ENCODE measurements at regions not wholly inside any gene's neighbourhood (a gene's known extent, or its start where the extent isn't known, plus 50 kb on each side); places are given as distances from the start of the nearest gene placed in this dataset.
"Not testable (repeated sequence)": the region's sequence is repeated elsewhere in the genome, so short reads cannot be mapped to it uniquely, and the experiment has no call there.

DNA sequence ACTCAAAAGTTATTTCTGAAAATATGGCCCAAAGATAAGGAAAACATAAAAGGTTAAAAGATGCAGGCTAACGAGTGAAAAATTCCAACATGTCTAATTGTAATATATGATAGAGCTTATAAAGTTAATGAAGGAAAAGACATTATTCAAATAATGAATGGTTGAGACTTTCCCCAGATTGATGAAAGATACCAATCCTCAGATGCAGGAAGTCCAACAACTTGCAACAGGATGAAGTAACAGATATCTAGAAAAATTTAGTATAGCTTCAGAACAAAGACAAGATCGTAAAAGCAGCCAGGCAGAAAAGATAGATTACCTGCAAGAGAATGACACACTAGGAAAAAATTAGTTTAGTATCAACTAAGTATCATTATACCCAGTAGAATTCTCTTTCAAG is 546.4 kb upstream of the PPP2R3A start:
- H3K36me3 ChIP-seq (ENCODE audit: insufficient read depth, low read length) = no peaks in the 10 kb centered on the region
- H3K9ac ChIP-seq (ENCODE audit: insufficient read length) = no peak overlapping the region
- no peak overlapping the region for H3K4me3 ChIP-seq
- no peak for DNase-seq (ENCODE audit: low read depth, low spot score)
- H3K27ac ChIP-seq = no peak overlapping the region
- TF ChIP-seq POLR2AphosphoS5 (IDR thresholded peaks at IDR 0.05; ENCODE audit: borderline replicate concordance, low read depth, low read length) (no peak), FOXP2 (optimal IDR thresholded peaks at IDR 0.05; ENCODE audit: control extremely low read depth, extremely low read length, insufficient read depth) (no peak), EZH2 (IDR thresholded peaks at IDR 0.05) (no peak)
- H3K9me3 ChIP-seq (ENCODE audit: low read depth, low read length) = no peaks in the 10 kb centered on the region

DNA sequence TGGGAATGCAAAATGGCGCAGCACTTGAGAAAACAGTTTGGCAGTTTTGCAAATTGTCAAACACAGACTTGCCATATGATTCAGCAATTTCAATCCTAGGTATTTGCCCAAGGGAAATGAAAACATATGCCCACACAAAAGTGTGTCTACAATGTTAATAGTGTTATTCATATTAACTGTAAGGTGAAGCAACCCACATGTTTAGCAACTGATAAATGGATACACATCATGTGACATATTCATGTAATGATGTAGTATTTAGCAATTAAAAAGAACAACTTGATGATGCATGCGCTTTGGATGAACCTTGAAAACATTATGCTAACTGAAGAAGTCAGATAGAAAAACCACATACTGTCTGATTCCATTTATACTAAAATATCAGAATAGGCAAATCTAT is 539.0 kb upstream of the PPP2R3A start:
- H3K27ac ChIP-seq = no peak overlapping the region
- no peak overlapping the region for H3K4me3 ChIP-seq
- no peak overlapping the region for H3K9ac ChIP-seq (ENCODE audit: insufficient read length)
- DNase-seq (ENCODE audit: low read depth, low spot score) = no peak
- no peaks in the 10 kb centered on the region for H3K9me3 ChIP-seq (ENCODE audit: low read depth, low read length)
- TF ChIP-seq POLR2AphosphoS5 (IDR thresholded peaks at IDR 0.05; ENCODE audit: borderline replicate concordance, low read depth, low read length) = no peak
- TF ChIP-seq EZH2 (IDR thresholded peaks at IDR 0.05) = no peak
- TF ChIP-seq FOXP2 (optimal IDR thresholded peaks at IDR 0.05; ENCODE audit: control extremely low read depth, extremely low read length, insufficient read depth) = no peak
- H3K36me3 ChIP-seq (ENCODE audit: insufficient read depth, low read length) = no peaks in the 10 kb centered on the region

DNA sequence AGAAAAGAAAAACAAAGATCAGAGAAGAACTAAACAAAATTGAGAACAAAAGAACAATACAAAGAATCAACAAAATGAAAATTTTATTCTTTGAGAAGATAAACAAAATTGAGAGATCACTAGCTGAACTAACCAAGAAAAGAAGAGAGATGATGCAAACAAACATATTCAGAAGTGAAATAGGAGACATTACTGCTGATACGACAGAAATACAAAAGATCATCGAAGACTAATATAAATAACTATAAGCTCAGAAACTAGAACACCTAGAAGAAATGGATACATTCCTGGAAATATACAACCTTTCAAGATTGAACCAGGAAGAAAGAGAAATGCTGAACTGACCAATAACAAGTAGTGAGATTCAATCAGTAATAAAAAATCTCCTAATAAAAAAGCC is 533.1 kb upstream of the PPP2R3A start:
- Histone ChIP-seq H3K9ac (ENCODE audit: insufficient read length) (no peak overlapping the region), H3K36me3 (ENCODE audit: insufficient read depth, low read length) (no peaks in the 10 kb centered on the region), H3K4me3 (no peak overlapping the region), H3K9me3 (ENCODE audit: low read depth, low read length) (no peaks in the 10 kb centered on the region), H3K27ac (no peak overlapping the region)
- no peak for TF ChIP-seq FOXP2 (optimal IDR thresholded peaks at IDR 0.05; ENCODE audit: control extremely low read depth, extremely low read length, insufficient read depth)
- no peak for TF ChIP-seq EZH2 (IDR thresholded peaks at IDR 0.05)
- TF ChIP-seq POLR2AphosphoS5 (IDR thresholded peaks at IDR 0.05; ENCODE audit: borderline replicate concordance, low read depth, low read length) = no peak
- no peak for DNase-seq (ENCODE audit: low read depth, low spot score)

DNA sequence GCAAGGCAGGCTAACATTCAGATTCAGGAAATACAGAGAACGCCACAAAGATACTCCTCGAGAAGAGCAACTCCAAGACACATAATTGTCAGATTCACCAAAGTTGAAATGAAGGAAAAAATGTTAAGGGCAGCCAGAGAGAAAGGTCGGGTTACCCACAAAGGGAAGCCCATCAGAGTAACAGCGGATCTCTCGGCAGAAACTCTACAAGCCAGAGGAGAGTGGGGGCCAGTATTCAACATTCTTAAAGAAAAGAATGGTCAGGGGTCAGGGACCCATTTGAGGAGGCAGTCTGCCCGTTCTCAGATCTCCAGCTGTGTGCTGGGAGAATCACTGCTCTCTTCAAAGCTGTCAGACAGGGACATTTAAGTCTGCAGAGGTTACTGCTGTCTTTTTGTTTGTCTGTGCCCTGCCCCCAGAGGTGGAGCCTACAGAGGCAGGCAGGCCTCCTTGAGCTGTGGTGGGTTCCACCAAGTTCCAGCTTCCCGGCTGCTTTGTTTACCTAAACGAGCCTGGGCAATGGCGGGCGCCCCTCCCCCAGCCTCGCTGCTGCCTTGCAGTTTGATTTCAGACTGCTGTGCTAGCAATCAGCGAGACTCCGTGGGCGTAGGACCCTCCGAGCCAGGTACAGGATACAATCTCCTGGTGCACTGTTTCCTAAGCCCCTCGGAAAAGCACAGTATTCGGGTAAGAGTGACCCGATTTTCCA is 526.5 kb upstream of the PPP2R3A start:
- peak overlapping the region; percentile 55 for H3K4me3 ChIP-seq
- not testable (repeated sequence) for H3K9me3 ChIP-seq (ENCODE audit: low read depth, low read length); H3K27ac ChIP-seq; H3K9ac ChIP-seq (ENCODE audit: insufficient read length); DNase-seq (ENCODE audit: low read depth, low spot score); H3K36me3 ChIP-seq (ENCODE audit: insufficient read depth, low read length)

DNA sequence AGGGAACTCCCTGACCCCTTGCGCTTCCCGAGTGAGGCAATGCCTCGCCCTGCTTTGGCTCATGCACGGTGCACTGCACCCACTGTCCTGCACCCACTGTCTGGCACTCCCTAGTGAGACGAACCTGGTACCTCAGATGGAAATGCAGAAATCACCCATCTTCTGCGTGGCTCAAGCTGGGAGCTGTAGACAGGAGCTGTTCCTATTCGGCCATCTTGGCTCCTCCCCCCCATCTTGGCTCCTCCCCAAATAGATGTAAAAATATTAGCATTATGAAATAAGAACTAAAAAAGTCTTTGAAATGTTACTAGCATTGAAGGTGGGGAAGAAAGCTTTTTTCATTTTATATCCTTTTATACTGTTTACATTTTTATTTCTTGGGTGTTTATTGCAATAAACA is 525.9 kb upstream of the PPP2R3A start:
- DNase-seq (ENCODE audit: low read depth, low spot score); H3K36me3 ChIP-seq (ENCODE audit: insufficient read depth, low read length); H3K27ac ChIP-seq; H3K9me3 ChIP-seq (ENCODE audit: low read depth, low read length); H3K9ac ChIP-seq (ENCODE audit: insufficient read length): not testable (repeated sequence)
- peak overlapping the region; percentile 55 for H3K4me3 ChIP-seq

DNA sequence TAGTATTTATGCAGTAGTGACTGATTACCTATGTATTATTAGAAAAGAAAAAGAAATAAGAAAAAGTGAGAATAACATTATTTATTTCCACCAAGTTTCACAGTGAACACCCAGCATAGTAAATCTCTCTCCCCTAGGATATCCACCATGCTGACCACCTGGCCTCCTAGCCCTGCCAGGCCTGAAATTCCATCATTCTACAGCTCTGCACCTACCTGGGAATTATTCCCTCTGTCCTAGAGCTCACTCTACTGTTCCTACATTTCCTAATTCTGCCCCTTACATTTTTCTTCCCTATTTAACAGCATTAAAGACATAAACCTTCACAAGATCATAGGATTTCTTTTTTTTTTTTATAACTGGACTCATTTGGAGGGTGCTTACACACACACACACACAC is 525.3 kb upstream of the PPP2R3A start:
- Histone ChIP-seq H3K36me3 (ENCODE audit: insufficient read depth, low read length) (no peaks in the 10 kb centered on the region), H3K9me3 (ENCODE audit: low read depth, low read length) (no peaks in the 10 kb centered on the region), H3K9ac (ENCODE audit: insufficient read length) (no peak overlapping the region), H3K27ac (no peak overlapping the region), H3K4me3 (no peak overlapping the region)
- no peak for DNase-seq (ENCODE audit: low read depth, low spot score)
- TF ChIP-seq EZH2 (IDR thresholded peaks at IDR 0.05) = no peak
- no peak for TF ChIP-seq POLR2AphosphoS5 (IDR thresholded peaks at IDR 0.05; ENCODE audit: borderline replicate concordance, low read depth, low read length)
- no peak for TF ChIP-seq FOXP2 (optimal IDR thresholded peaks at IDR 0.05; ENCODE audit: control extremely low read depth, extremely low read length, insufficient read depth)

DNA sequence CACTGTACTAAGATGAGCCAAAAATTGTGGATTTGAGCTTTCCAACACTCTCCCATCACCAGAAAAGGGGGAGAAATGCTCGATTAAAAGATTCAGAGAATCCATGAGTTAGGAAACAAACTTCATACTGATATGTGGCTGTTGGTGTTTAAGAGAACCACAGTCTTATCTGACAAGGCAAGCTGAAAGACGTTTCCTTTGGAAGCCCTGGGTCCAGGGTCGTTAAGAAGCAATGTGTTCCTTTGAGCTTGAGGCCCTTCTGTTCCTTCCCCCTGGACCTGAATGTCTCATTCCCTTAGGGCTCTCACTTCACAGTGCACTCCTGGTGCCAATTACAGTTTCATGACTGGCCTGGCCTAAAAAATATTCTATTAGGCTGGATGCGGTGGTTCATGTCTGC is 524.8 kb upstream of the PPP2R3A start:
- no peaks in the 10 kb centered on the region for H3K36me3 ChIP-seq (ENCODE audit: insufficient read depth, low read length)
- H3K9ac ChIP-seq (ENCODE audit: insufficient read length) = no peak overlapping the region
- no peaks in the 10 kb centered on the region for H3K9me3 ChIP-seq (ENCODE audit: low read depth, low read length)
- no peak for TF ChIP-seq FOXP2 (optimal IDR thresholded peaks at IDR 0.05; ENCODE audit: control extremely low read depth, extremely low read length, insufficient read depth)
- no peak for TF ChIP-seq EZH2 (IDR thresholded peaks at IDR 0.05)
- no peak for TF ChIP-seq POLR2AphosphoS5 (IDR thresholded peaks at IDR 0.05; ENCODE audit: borderline replicate concordance, low read depth, low read length)
- no peak overlapping the region for H3K4me3 ChIP-seq
- no peak for DNase-seq (ENCODE audit: low read depth, low spot score)
- H3K27ac ChIP-seq = no peak overlapping the region

DNA sequence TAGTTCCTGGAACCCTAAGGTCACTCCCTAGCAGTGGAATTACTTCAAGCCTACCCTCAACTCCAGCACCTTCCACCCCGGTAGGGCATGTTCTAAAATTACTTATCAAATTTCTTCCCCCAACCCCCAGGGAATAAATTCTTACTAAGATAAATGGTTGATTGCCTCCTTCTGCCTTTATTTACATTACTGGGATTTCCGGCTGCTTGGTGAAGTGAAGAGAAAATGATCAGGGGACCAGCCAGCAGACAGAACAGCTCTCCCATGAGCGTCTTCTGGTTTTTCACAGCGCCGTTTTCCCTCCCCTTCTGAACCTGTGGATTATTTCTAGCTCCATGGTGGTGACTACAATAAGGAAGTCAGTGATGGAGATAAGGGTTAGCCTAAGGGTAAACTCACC is 521.5 kb upstream of the PPP2R3A start:
- no peak overlapping the region for H3K4me3 ChIP-seq
- H3K36me3 ChIP-seq (ENCODE audit: insufficient read depth, low read length) = no peaks in the 10 kb centered on the region
- TF ChIP-seq POLR2AphosphoS5 (IDR thresholded peaks at IDR 0.05; ENCODE audit: borderline replicate concordance, low read depth, low read length) = no peak
- TF ChIP-seq FOXP2 (optimal IDR thresholded peaks at IDR 0.05; ENCODE audit: control extremely low read depth, extremely low read length, insufficient read depth) = no peak
- TF ChIP-seq EZH2 (IDR thresholded peaks at IDR 0.05) = no peak
- no peak for DNase-seq (ENCODE audit: low read depth, low spot score)
- H3K27ac ChIP-seq = no peak overlapping the region
- H3K9ac ChIP-seq (ENCODE audit: insufficient read length) = no peak overlapping the region
- H3K9me3 ChIP-seq (ENCODE audit: low read depth, low read length) = no peaks in the 10 kb centered on the region

DNA sequence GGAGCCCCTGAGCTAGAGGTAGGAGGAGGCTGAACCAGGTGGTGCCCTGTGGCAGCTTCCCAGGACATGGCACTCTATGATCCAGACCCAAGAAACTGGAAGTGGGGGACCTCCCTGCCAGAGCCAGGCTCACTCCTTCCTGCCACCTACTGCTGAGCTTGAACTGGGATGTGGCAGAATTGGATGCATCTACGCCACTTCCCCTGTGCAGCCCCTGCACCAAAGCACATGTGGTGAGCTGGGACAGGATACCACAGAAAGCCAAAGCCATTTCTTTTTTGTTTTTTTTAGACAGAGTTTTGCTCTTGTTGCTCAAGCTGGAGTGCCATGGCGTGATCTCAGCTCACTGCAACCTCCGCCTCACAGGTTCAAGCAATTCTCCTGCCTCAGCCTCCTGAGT is 518.0 kb upstream of the PPP2R3A start:
- TF ChIP-seq FOXP2 (optimal IDR thresholded peaks at IDR 0.05; ENCODE audit: control extremely low read depth, extremely low read length, insufficient read depth) = no peak
- no peak for TF ChIP-seq EZH2 (IDR thresholded peaks at IDR 0.05)
- TF ChIP-seq POLR2AphosphoS5 (IDR thresholded peaks at IDR 0.05; ENCODE audit: borderline replicate concordance, low read depth, low read length) = no peak
- Histone ChIP-seq H3K27ac (no peak overlapping the region), H3K9me3 (ENCODE audit: low read depth, low read length) (no peaks in the 10 kb centered on the region), H3K4me3 (no peak overlapping the region), H3K36me3 (ENCODE audit: insufficient read depth, low read length) (no peaks in the 10 kb centered on the region), H3K9ac (ENCODE audit: insufficient read length) (no peak overlapping the region)
- DNase-seq (ENCODE audit: low read depth, low spot score) = no peak

All from SK-N-MC (cell line).